HepG2 (cell line): ENCODE measurements at regions not wholly inside any gene's neighbourhood (a gene's known extent, or its start where the extent isn't known, plus 50 kb on each side); places are given as distances from the start of the nearest gene placed in this dataset.

Experiments
- AHDC1 ChIP-seq: sonication (generic); formaldehyde crosslinking; IDR thresholded peaks from 2 replicates; pipeline ENCODE4 v1.5.1; 2020; ENCODE audit warnings: mild to moderate bottlenecking, missing genetic modification reagents, borderline replicate concordance
- CTCF ChIP-seq: sonication (generic); formaldehyde crosslinking; IDR thresholded peaks from 2 replicates; pipeline ENCODE4 v1.5.0; 2020; ENCODE audit warnings: mild to moderate bottlenecking, missing genetic modification reagents, moderate library complexity
- HIC2 ChIP-seq: sonication (generic); formaldehyde crosslinking; IDR thresholded peaks from 2 replicates; pipeline ENCODE4 v1.9.0; 2022; ENCODE audit warnings: low read depth, missing genetic modification reagents
- JUND ChIP-seq: sonication (generic); formaldehyde crosslinking; IDR thresholded peaks from 2 replicates; pipeline ENCODE4 v1.8.0; 2022; ENCODE audit warnings: mild to moderate bottlenecking, missing genetic modification reagents
- POLR2AphosphoS5 ChIP-seq: IDR thresholded peaks from 2 replicates; pipeline ENCODE4 v1.6.1; 2012; ENCODE audit warnings: low read depth, low read length
- U2AF2 ChIP-seq: fragments of 200-400 bp; formaldehyde crosslinking; IDR thresholded peaks from 2 replicates; pipeline ENCODE4 v1.6.1; 2017; ENCODE audit warnings: low read depth, mild to moderate bottlenecking, low read length
- ZBTB2 ChIP-seq: sonication (generic); formaldehyde crosslinking; IDR thresholded peaks from 2 replicates; pipeline ENCODE4 v1.8.0; 2022; ENCODE audit warnings: low read depth, missing genetic modification reagents
- ZNF7 ChIP-seq: IDR thresholded peaks from 2 replicates; pipeline ENCODE4 v1.6.1; 2016; ENCODE audit warnings: missing biosample characterization, missing genetic modification reagents
- ZNF878 ChIP-seq: sonication (generic); formaldehyde crosslinking; IDR thresholded peaks from 2 replicates; pipeline ENCODE4 v1.8.1; 2023; ENCODE audit warnings: mild to moderate bottlenecking, missing genetic modification reagents, moderate library complexity

- TF ChIP-seq ZNF7 (CRISPR knock-in tag): no peak
- TF ChIP-seq POLR2AphosphoS5: no peak
- no peak for TF ChIP-seq U2AF2
- TF ChIP-seq HIC2 (CRISPR knock-in tag): no peak
- TF ChIP-seq ZBTB2 (CRISPR knock-in tag): no peak
- TF ChIP-seq CTCF (CRISPR knock-in tag): no peak
- no peak for TF ChIP-seq JUND
- no peak for TF ChIP-seq ZNF878 (CRISPR knock-in tag)
- no peak for TF ChIP-seq AHDC1
Measured at GRCh38 chr6:131459005-131459404, 114.0 kb upstream of the ARG1 start.
